Peyer's patch (tissue), 4 donors: ENCODE measurements at regions not wholly inside any gene's neighbourhood (a gene's known extent, or its start where the extent isn't known, plus 50 kb on each side); places are given as distances from the start of the nearest gene placed in this dataset.

Experiments used
- CTCF ChIP-seq, 6 experiments: fragments of 450-650 bp in 4 of 6; fragments of 200-600 bp in 2 of 6; sonication (generic) in 1 of 6; IDR thresholded peaks; one replicate each; pipeline ENCODE4 v1.5.1; 2017 to 2019; ENCODE audit warnings: antibody characterized with exemption in 6 of 6, mild to moderate bottlenecking in 3 of 6, moderate library complexity in 1 of 6
- POLR2A ChIP-seq, 2 donors: fragments of 450-650 bp; IDR thresholded peaks; one replicate each; pipeline ENCODE4 v1.5.1; 2017; ENCODE audit warnings: antibody characterized with exemption in 2 of 2, mild to moderate bottlenecking in 2 of 2, moderate library complexity in 2 of 2

- no peak for TF ChIP-seq CTCF (IDR thresholded peaks at IDR 0.05)
- no peak for TF ChIP-seq POLR2A (IDR thresholded peaks at IDR 0.05)
These were observed 166.3 kb upstream of the GRM3 start for GRCh38 chr7:86477343-86477935.
